Right lobe of liver (tissue), 6 donors: ENCODE measurements at regions not wholly inside any gene's neighbourhood (a gene's known extent, or its start where the extent isn't known, plus 50 kb on each side); places are given as distances from the start of the nearest gene placed in this dataset.

Experiments
- ATAC-seq, 4 donors: fragments of 200-7000 bp; cut with Tn5 transposase; one replicate each; pipeline ENCODE4 v1.9.1; 2020; ENCODE audit warnings: mild to moderate bottlenecking in 4 of 4, moderate library complexity in 4 of 4
- DNase-seq, 3 donors: peaks; one replicate each; pipeline ENCODE4 v3.0.0-alpha.2; 2020
- H3K27ac ChIP-seq, 3 donors: fragments of 200-600 bp; one replicate each; pipeline ENCODE4 v1.8.0; 2022
- H3K27me3 ChIP-seq, 2 donors: fragments of 200-600 bp; one replicate each; pipeline ENCODE4 v1.8.0; 2022
- H3K36me3 ChIP-seq, 4 donors: fragments of 200-600 bp; sonication (generic) in 1 of 4; one replicate each; pipeline versions ENCODE4 v1.5.1 to v1.8.0; 2017 to 2022; ENCODE audit warnings: control low read depth in 1 of 4
- H3K4me1 ChIP-seq, 4 donors: fragments of 200-600 bp; sonication (generic) in 1 of 4; one replicate each; pipeline versions ENCODE4 v1.5.1 to v1.8.0; 2017 to 2022; ENCODE audit warnings: control low read depth in 1 of 4
- H3K4me3 ChIP-seq, 3 donors: fragments of 200-600 bp; one replicate each; pipeline ENCODE4 v1.8.0; 2022
- H3K9me3 ChIP-seq, 4 donors: fragments of 200-600 bp; sonication (generic) in 1 of 4; one replicate each; pipeline versions ENCODE4 v1.5.1 to v1.8.0; 2017 to 2022; ENCODE audit warnings: control low read depth in 1 of 4
- POLR2A ChIP-seq: fragments of 450-650 bp; IDR thresholded peaks from one replicate; pipeline ENCODE4 v1.6.1; 2017; ENCODE audit warnings: antibody characterized with exemption, mild to moderate bottlenecking
- WGBS: methylation state at CpG from one replicate; pipeline ENCODE4 v1.1.6; 2018; ENCODE audit warnings: low coverage, low lambda C conversion rate; ENCODE audit not compliant: insufficient coverage; ENCODE audit errors: missing lambda C conversion rate; 5-methylcytosine and 5-hydroxymethylcytosine counted together
- intact Hi-C, 2 donors: fragments of 100-400 bp; cut with DNase I; formaldehyde crosslinking; loops; one replicate each; pipeline versions ENCODE4 v1.11.2 to v1.14.1; 2022
- TF ChIP-seq, protein P1 (sequence below), 4 donors: fragments of 200-600 bp in 3 of 4; fragments of 450-650 bp in 1 of 4; IDR thresholded peaks; one replicate each; pipeline versions ENCODE4 v1.5.1 to v1.8.0; 2016 to 2022; ENCODE audit warnings: antibody characterized with exemption in 4 of 4, mild to moderate bottlenecking in 2 of 4
- donor health status: DM: no; HTN: yes; CAD: no.
- donor health status: DM: no; HTN: no; CAD: no.
- donor health status: DM: no; HTN: no; CAD: no.
- donor health status: DM: no; HTN: yes; CAD: no.
- donor health status: DM: no; HTN: yes; CAD: no.

- Histone ChIP-seq H3K4me3 (no peak overlapping the region), H3K27me3 (no peaks in the 10 kb centered on the region), H3K36me3 (no peaks in the 10 kb centered on the region), H3K27ac (no peak overlapping the region), H3K9me3 (no peaks in the 10 kb centered on the region), H3K4me1 (peaks cover 0 to 12% (median 0%) of the 10 kb centered on the region in 4 donors)
- intact Hi-C loops = no loop called here
- DNase-seq = no peak
- no peak for TF ChIP-seq POLR2A
- TF ChIP-seq, protein P1, sequence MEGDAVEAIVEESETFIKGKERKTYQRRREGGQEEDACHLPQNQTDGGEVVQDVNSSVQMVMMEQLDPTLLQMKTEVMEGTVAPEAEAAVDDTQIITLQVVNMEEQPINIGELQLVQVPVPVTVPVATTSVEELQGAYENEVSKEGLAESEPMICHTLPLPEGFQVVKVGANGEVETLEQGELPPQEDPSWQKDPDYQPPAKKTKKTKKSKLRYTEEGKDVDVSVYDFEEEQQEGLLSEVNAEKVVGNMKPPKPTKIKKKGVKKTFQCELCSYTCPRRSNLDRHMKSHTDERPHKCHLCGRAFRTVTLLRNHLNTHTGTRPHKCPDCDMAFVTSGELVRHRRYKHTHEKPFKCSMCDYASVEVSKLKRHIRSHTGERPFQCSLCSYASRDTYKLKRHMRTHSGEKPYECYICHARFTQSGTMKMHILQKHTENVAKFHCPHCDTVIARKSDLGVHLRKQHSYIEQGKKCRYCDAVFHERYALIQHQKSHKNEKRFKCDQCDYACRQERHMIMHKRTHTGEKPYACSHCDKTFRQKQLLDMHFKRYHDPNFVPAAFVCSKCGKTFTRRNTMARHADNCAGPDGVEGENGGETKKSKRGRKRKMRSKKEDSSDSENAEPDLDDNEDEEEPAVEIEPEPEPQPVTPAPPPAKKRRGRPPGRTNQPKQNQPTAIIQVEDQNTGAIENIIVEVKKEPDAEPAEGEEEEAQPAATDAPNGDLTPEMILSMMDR (IDR thresholded peaks at IDR 0.05) = no peak
- no peak for ATAC-seq
- 64% methylated on average over 2 of the region's 2 CpGs for WGBS
These were observed 116.2 kb upstream of the SIRPG start for GRCh38 chr20:1773816-1774215.

GRCh38 chr20:1769491-1769890 is 111.9 kb upstream of the SIRPG start:
- intact Hi-C loops = no loop called here
- Histone ChIP-seq H3K4me1 (no peaks in the 10 kb centered on the region), H3K27me3 (no peaks in the 10 kb centered on the region), H3K4me3 (no peak overlapping the region), H3K36me3 (no peaks in the 10 kb centered on the region), H3K27ac (no peak overlapping the region), H3K9me3 (no peaks in the 10 kb centered on the region)
- TF ChIP-seq, protein P1 (IDR thresholded peaks at IDR 0.05) = no peak
- TF ChIP-seq POLR2A = no peak
- ATAC-seq (no peak), DNase-seq (no peak)
- WGBS = 87% methylated on average over 3 of the region's 3 CpGs

DNA sequence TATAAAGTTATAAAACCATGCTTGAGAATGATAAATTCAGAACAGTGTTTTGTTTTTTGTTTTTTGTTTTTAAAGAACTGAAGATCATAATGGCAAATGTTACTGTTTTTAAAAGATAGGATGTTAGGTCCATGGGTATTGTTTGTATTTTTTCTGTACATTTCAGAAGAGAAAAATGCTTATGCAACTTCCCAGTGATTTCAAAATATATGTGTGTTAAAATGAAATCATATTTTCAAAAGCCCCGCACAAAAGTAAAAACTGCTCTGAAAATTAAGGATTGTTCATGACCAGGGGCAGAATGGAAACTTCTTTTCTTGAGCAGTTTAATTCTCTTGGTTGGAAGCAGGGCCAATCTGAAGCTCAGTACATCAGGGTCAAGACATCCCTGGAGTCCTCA is 109.2 kb upstream of the SIRPG start:
- Histone ChIP-seq H3K36me3 (no peaks in the 10 kb centered on the region), H3K4me1 (no peaks in the 10 kb centered on the region), H3K27me3 (no peaks in the 10 kb centered on the region), H3K4me3 (no peak overlapping the region), H3K27ac (no peak overlapping the region), H3K9me3 (no peaks in the 10 kb centered on the region)
- ATAC-seq (no peak), DNase-seq (no peak)
- intact Hi-C loops = no loop called here
- 71% methylated on average over 1 of the region's 1 CpG for WGBS
- TF ChIP-seq, protein P1 (IDR thresholded peaks at IDR 0.05) = no peak
- TF ChIP-seq POLR2A = no peak

DNA sequence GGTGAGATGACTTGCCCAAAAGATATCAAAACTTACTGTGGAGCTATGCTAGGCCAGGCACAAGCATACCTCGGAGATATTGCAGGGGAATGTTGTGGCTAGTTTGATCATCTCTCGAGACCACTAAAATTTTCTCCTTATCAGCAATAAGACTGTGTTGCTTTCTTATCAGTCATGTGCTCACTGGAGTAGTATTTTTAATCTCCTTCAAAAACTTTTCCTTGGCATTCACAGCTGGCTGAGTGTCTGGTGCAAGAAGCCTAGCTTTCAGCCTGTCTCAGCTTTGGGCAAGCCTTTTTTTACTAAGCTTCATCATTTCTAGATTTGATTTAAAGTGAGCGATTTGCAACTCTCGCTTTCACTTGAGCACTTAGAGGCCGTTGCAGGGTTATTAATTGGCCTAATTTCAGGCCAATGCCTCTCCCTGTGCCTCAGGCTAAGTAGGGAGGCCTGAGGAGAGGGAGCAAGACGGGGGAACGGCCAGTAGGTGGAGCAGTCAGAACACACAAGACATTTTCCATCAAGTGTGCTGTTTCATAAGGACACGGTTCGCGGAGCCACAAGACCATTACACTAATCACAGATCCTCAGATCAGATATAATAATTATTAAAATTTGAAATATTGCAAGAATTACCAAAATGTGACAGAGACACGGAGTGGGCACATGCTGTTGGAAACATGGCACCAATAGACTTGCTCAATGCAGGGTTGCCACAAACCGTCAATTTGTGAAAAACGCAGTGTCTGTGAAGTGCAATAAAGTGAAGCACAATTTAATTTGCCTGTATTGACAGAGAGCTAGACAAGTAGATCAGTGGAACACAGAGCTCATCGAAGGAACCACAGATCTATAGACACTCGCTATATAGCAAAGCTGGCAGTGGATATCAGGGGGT is 106.8 kb upstream of the SIRPG start:
- no peak overlapping the region for H3K4me3 ChIP-seq
- H3K9me3 ChIP-seq = no peaks in the 10 kb centered on the region
- TF ChIP-seq, protein P1 (IDR thresholded peaks at IDR 0.05) = peak; percentile 71 to 92 (median 84)
- TF ChIP-seq POLR2A = no peak
- H3K36me3 ChIP-seq = no peaks in the 10 kb centered on the region
- peaks cover 0 to 11% (median 0%) of the 10 kb centered on the region in 4 donors for H3K4me1 ChIP-seq
- H3K27me3 ChIP-seq = no peaks in the 10 kb centered on the region
- ATAC-seq (peak; percentile 99 to 100 (median 99)), DNase-seq (peak; percentile 80 to 82 (median 82))
- intact Hi-C loops = no loop called here
- no peak overlapping the region for H3K27ac ChIP-seq
- 23% methylated on average over 15 of the region's 15 CpGs for WGBS
